Smooth muscle cell (in vitro differentiated cells): ENCODE measurements at regions not wholly inside any gene's neighbourhood (a gene's known extent, or its start where the extent isn't known, plus 50 kb on each side); places are given as distances from the start of the nearest gene placed in this dataset.
A peak's percentile ranks its signal among the peaks of the same experiment; 100 is the strongest.

ENCODE experiments used
- DNase-seq: peaks from one replicate; lab custom pipeline; 2025; ENCODE audit not compliant: unreplicated experiment; lab: John Stamatoyannopoulos, UW
- H2AFZ ChIP-seq: fragments of 200-600 bp; sonication (generic); 2 replicates; pipeline ENCODE4 v1.6.0; 2016; ENCODE audit warnings: antibody characterized with exemption, low read depth, mild to moderate bottlenecking
- H3F3A ChIP-seq: fragments of 200-600 bp; sonication (generic); 2 replicates; pipeline ENCODE4 v1.6.0; 2017; ENCODE audit warnings: antibody characterized with exemption, low read depth
- H3K27ac ChIP-seq: fragments of 200-600 bp; sonication (generic); 2 replicates; pipeline ENCODE4 v1.5.1; 2016; ENCODE audit warnings: low read depth, mild to moderate bottlenecking
- H3K27me3 ChIP-seq: fragments of 200-600 bp; sonication (generic); 2 replicates; pipeline ENCODE4 v1.6.1; 2016; ENCODE audit warnings: low read depth, mild to moderate bottlenecking
- H3K36me3 ChIP-seq: fragments of 200-600 bp; sonication (generic); 2 replicates; pipeline ENCODE4 v1.5.1; 2016; ENCODE audit warnings: low read depth
- H3K4me1 ChIP-seq: fragments of 200-600 bp; sonication (generic); 2 replicates; pipeline ENCODE4 v1.5.1; 2016; ENCODE audit warnings: low read depth
- H3K4me2 ChIP-seq: fragments of 200-600 bp; sonication (generic); 2 replicates; pipeline ENCODE4 v1.6.0; 2016; ENCODE audit warnings: mild to moderate bottlenecking
- H3K4me3 ChIP-seq: fragments of 200-600 bp; sonication (generic); 2 replicates; pipeline ENCODE4 v1.5.1; 2016; ENCODE audit warnings: mild to moderate bottlenecking
- H3K79me2 ChIP-seq: fragments of 200-600 bp; sonication (generic); 2 replicates; pipeline ENCODE4 v1.6.0; 2016; ENCODE audit warnings: low read depth, mild to moderate bottlenecking
- H3K9ac ChIP-seq: fragments of 200-600 bp; sonication (generic); 2 replicates; pipeline ENCODE4 v1.6.0; 2016; ENCODE audit warnings: low read depth
- H3K9me3 ChIP-seq: fragments of 200-600 bp; sonication (generic); replicated peaks from 2 replicates; pipeline ENCODE4 v1.5.1; 2016; ENCODE audit warnings: low read depth
- H4K20me1 ChIP-seq: fragments of 200-600 bp; sonication (generic); 2 replicates; pipeline ENCODE4 v1.6.0; 2016; ENCODE audit warnings: low read depth
- WGBS: methylation state at CpG from one replicate; pipeline ENCODE4 v1.1.7; 2016; ENCODE audit warnings: low lambda C conversion rate; 5-methylcytosine and 5-hydroxymethylcytosine counted together
- TF ChIP-seq, protein P1 (sequence below): fragments of 200-600 bp; sonication (generic); IDR thresholded peaks from 2 replicates; pipeline ENCODE4 v1.5.1; 2017; ENCODE audit warnings: borderline replicate concordance, mild to moderate bottlenecking, antibody characterized with exemption; ENCODE audit not compliant: insufficient read depth, poor library complexity, severe bottlenecking

GRCh38 chr14:84581041-84581440, 948.9 kb upstream of the FLRT2 start:
- H2AFZ ChIP-seq: peak overlapping the region; percentile 7
- no peaks in the 10 kb centered on the region for H3K36me3 ChIP-seq
- H3K4me1 ChIP-seq: no peaks in the 10 kb centered on the region
- H3K9ac ChIP-seq: no peak overlapping the region
- no peak overlapping the region for H3K4me2 ChIP-seq
- H3K9me3 ChIP-seq: no peaks in the 10 kb centered on the region
- no peaks in the 10 kb centered on the region for H4K20me1 ChIP-seq
- H3K27me3 ChIP-seq: no peaks in the 10 kb centered on the region
- no peaks in the 10 kb centered on the region for H3K79me2 ChIP-seq
- no peak for DNase-seq
- H3F3A ChIP-seq: no peaks in the 10 kb centered on the region
- TF ChIP-seq, protein P1, sequence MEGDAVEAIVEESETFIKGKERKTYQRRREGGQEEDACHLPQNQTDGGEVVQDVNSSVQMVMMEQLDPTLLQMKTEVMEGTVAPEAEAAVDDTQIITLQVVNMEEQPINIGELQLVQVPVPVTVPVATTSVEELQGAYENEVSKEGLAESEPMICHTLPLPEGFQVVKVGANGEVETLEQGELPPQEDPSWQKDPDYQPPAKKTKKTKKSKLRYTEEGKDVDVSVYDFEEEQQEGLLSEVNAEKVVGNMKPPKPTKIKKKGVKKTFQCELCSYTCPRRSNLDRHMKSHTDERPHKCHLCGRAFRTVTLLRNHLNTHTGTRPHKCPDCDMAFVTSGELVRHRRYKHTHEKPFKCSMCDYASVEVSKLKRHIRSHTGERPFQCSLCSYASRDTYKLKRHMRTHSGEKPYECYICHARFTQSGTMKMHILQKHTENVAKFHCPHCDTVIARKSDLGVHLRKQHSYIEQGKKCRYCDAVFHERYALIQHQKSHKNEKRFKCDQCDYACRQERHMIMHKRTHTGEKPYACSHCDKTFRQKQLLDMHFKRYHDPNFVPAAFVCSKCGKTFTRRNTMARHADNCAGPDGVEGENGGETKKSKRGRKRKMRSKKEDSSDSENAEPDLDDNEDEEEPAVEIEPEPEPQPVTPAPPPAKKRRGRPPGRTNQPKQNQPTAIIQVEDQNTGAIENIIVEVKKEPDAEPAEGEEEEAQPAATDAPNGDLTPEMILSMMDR: no peak
- no peak overlapping the region for H3K27ac ChIP-seq
- H3K4me3 ChIP-seq: no peak overlapping the region

DNA sequence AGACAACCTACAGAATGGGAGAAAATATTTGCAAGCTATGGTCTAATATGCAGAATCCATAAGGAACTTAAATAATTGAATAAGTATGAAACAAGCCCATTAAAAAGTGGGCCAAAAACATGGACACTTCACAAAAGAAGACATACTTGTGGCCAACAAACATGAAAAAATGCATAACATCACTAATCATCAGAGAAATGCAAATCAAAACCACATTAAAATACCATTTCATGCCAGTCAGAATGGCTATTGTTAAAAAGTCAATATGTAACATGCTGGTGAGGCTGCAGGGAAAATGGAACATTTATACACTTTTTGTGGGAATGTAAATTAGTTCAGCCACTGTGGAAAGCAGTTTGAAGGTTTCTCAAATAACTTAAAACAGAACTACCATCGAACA, 945.4 kb upstream of the FLRT2 start:
- no peak overlapping the region for H3K9ac ChIP-seq
- no peak overlapping the region for H3K27ac ChIP-seq
- no peaks in the 10 kb centered on the region for H3K4me1 ChIP-seq
- no peaks in the 10 kb centered on the region for H3K79me2 ChIP-seq
- no peak overlapping the region for H3K4me3 ChIP-seq
- no peaks in the 10 kb centered on the region for H3K9me3 ChIP-seq
- WGBS: 96% methylated on average over 1 of the region's 1 CpG
- no peaks in the 10 kb centered on the region for H4K20me1 ChIP-seq
- no peaks in the 10 kb centered on the region for H3F3A ChIP-seq
- H3K27me3 ChIP-seq: no peaks in the 10 kb centered on the region
- DNase-seq: no peak
- TF ChIP-seq, protein P1: no peak
- H3K36me3 ChIP-seq: no peaks in the 10 kb centered on the region
- no peak overlapping the region for H2AFZ ChIP-seq
- H3K4me2 ChIP-seq: no peak overlapping the region

DNA sequence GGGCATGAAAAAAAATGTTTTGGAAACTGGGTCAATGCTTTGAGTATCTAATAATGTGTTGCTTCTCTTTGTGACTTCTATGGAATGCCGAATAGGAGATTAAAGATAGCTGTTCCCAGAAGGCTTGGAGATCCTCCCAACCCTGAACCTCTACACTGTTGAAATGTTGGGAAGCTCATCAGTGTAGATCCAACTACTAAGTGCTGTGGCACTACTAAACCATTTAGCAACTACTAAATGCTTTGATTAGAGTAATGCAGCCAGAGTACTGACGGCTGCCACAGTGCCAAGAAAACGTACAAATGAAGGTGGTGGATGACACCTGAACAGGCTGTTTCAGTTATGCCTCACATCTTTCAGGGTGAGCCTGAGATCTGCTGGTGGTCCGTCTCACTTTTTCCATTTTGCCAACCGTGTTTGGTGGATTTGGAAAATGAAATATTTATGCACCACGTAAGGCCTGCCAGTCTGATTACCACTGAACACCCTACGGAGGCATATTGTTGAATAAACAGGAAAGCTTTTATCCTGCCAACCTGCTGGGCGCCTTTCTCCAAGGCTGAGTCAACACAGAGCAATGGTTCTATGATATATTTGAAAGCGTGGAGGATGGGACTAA, 938.0 kb upstream of the FLRT2 start:
- WGBS: 91% methylated on average over 9 of the region's 9 CpGs
- H3K9me3 ChIP-seq: no peaks in the 10 kb centered on the region
- peak overlapping the region; percentile 43 for H2AFZ ChIP-seq
- H3K4me3 ChIP-seq: no peak overlapping the region
- no peaks in the 10 kb centered on the region for H4K20me1 ChIP-seq
- TF ChIP-seq, protein P1: no peak
- no peak overlapping the region for H3K9ac ChIP-seq
- no peaks in the 10 kb centered on the region for H3K79me2 ChIP-seq
- H3K4me1 ChIP-seq: no peaks in the 10 kb centered on the region
- no peak for DNase-seq
- H3K27ac ChIP-seq: no peak overlapping the region
- H3K4me2 ChIP-seq: no peak overlapping the region
- H3K36me3 ChIP-seq: no peaks in the 10 kb centered on the region
- no peaks in the 10 kb centered on the region for H3F3A ChIP-seq
- no peaks in the 10 kb centered on the region for H3K27me3 ChIP-seq

- Histone ChIP-seq H3K79me2 (no peaks in the 10 kb centered on the region), H3K4me1 (no peaks in the 10 kb centered on the region), H3K36me3 (no peaks in the 10 kb centered on the region), H4K20me1 (no peaks in the 10 kb centered on the region), H2AFZ (no peak overlapping the region), H3K9ac (no peak overlapping the region), H3K4me2 (no peak overlapping the region), H3K27me3 (no peaks in the 10 kb centered on the region), H3K4me3 (no peak overlapping the region), H3K9me3 (no peaks in the 10 kb centered on the region), H3K27ac (no peak overlapping the region), H3F3A (no peaks in the 10 kb centered on the region)
- WGBS: 92% methylated on average over 2 of the region's 2 CpGs
- TF ChIP-seq, protein P1: no peak
- no peak for DNase-seq
Observed at GRCh38 chr14:84592770-84593169, 937.2 kb upstream of the FLRT2 start.
